NCI-H1092 treated with DMSO at 0.1 percent for 48 hours (cell line): ENCODE measurements at regions not wholly inside any gene's neighbourhood (a gene's known extent, or its start where the extent isn't known, plus 50 kb on each side); places are given as distances from the start of the nearest gene placed in this dataset.

Experiments
- DNase-seq: peaks from one replicate; lab custom pipeline; 2025; lab: John Stamatoyannopoulos, UW

- no peak for DNase-seq
Measured at GRCh38 chr1:199855580-199855979, 171.9 kb upstream of the NR5A2 start.

- DNase-seq = no peak
Measured at GRCh38 chr1:199856216-199856780, 171.2 kb upstream of the NR5A2 start.

GRCh38 chr1:199857108-199857507 is 170.4 kb upstream of the NR5A2 start:
- DNase-seq = no peak

GRCh38 chr1:199857516-199857915 is 170.0 kb upstream of the NR5A2 start:
- DNase-seq = no peak

- no peak for DNase-seq
Measured at GRCh38 chr1:199858171-199858570, 169.3 kb upstream of the NR5A2 start.

GRCh38 chr1:199858856-199859255 is 168.7 kb upstream of the NR5A2 start:
- DNase-seq = no peak

GRCh38 chr1:199859491-199859933 is 168.0 kb upstream of the NR5A2 start:
- peak; percentile 6 for DNase-seq

- no peak for DNase-seq
Measured at GRCh38 chr1:199861020-199861795, 166.3 kb upstream of the NR5A2 start.

- no peak for DNase-seq
Measured at GRCh38 chr1:199862047-199862446, 165.5 kb upstream of the NR5A2 start.

- no peak for DNase-seq
Measured at GRCh38 chr1:199866210-199866617, 161.3 kb upstream of the NR5A2 start.

GRCh38 chr1:199867601-199868000 is 159.9 kb upstream of the NR5A2 start:
- DNase-seq = no peak

GRCh38 chr1:199868777-199869176 is 158.7 kb upstream of the NR5A2 start:
- DNase-seq = no peak

GRCh38 chr1:199875337-199875736 is 152.2 kb upstream of the NR5A2 start:
- DNase-seq = no peak

- DNase-seq = no peak
Measured at GRCh38 chr1:199875856-199876255, 151.7 kb upstream of the NR5A2 start.

- DNase-seq = no peak
Measured at GRCh38 chr1:199877526-199878384, 149.8 kb upstream of the NR5A2 start.

- no peak for DNase-seq
Measured at GRCh38 chr1:199878823-199879222, 148.7 kb upstream of the NR5A2 start.

GRCh38 chr1:199898654-199899053 is 128.9 kb upstream of the NR5A2 start:
- DNase-seq = no peak

GRCh38 chr1:199901341-199901740 is 126.2 kb upstream of the NR5A2 start:
- DNase-seq = no peak

- DNase-seq = no peak
Measured at GRCh38 chr1:199907361-199907760, 120.1 kb upstream of the NR5A2 start.

GRCh38 chr1:199909137-199909536 is 118.4 kb upstream of the NR5A2 start:
- DNase-seq = no peak

GRCh38 chr1:199913318-199913717 is 114.2 kb upstream of the NR5A2 start:
- no peak for DNase-seq

- DNase-seq = no peak
Measured at GRCh38 chr1:199914546-199914945, 113.0 kb upstream of the NR5A2 start.
